NCI-H748 (cell line): ENCODE measurements at regions not wholly inside any gene's neighbourhood (a gene's known extent, or its start where the extent isn't known, plus 50 kb on each side); places are given as distances from the start of the nearest gene placed in this dataset.
A peak's percentile ranks its signal among the peaks of the same experiment; 100 is the strongest.

Experiments
- DNase-seq: peaks from one replicate; lab custom pipeline; 2025; ENCODE audit not compliant: unreplicated experiment; lab: John Stamatoyannopoulos, UW

DNA sequence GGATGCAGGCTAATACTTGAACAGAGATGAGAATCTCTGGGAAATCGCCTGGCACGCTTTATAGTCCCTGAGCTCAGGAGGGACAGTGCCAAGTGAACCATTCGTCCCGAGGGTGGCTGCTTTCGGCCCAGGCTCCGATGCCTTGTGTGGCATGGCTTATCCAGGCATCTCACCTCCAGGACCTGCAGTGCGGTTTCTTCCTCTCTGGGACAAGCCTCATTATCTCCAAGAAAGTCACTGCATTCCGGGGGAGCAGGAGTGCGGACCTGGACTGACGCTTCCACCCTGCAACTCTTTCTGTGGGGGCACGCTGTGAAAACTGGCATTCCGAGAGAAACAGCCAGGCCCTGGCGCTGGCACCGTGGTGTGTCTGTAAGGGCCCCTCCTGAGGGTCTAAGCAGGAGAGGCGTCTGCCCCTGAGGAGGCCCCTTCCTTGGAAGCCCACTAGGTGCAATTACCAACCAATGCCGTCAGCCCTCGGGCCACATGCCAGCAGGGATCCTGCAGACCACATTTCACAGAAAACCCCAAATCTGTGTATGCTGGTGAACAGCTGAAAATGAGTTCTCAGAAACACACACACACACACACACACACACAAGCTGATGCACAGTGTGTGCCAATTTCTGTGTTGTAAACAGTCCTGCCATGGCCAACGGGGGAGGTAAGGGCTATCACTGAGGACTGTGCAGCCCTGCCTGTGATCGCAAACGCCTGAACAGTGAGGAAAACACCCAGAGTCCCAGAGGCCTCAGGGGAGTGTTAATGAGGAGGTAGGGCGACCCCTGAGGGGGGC lies 351.9 kb upstream of the SALL3 start:
- no peak for DNase-seq

DNA sequence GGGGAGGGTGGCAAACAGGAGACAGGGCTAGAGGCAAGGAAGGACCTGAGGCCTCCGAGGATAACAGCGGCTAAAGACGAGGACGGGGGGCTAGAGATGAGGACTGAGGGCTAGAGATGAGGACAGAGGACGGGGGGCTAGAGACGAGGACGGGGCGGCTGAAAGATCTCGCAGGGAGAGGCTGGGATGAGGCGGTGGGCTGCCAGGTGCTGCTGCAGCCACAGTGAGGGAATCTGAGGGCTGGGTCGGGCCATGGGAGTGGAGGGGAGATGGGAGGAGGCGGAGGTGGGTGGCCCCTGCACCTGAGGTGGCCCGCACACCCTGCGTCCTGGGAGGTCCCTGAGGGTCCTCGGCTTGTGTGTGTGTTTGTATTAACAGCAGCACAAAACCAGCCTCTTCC lies 350.2 kb upstream of the SALL3 start:
- DNase-seq, result no peak

DNA sequence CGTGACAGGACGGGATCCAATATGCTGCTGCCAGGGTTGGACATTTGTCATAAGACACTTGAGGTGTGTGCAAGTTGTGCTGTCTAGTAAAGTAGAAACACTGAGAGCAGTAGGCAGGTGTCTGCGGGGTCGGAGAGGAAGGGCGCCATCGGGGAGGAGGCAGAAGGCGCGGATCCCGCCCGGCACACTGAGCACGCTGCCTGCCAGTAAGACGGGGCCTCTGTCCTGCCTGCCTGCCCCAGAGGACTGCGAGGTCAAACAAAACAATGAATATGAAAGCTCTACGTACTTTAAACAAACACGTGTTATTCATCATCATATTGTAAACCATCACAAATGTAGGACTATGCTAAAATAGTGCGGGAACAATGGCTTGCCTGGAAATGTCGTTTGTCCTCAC lies 349.3 kb upstream of the SALL3 start:
- DNase-seq, result no peak

DNA sequence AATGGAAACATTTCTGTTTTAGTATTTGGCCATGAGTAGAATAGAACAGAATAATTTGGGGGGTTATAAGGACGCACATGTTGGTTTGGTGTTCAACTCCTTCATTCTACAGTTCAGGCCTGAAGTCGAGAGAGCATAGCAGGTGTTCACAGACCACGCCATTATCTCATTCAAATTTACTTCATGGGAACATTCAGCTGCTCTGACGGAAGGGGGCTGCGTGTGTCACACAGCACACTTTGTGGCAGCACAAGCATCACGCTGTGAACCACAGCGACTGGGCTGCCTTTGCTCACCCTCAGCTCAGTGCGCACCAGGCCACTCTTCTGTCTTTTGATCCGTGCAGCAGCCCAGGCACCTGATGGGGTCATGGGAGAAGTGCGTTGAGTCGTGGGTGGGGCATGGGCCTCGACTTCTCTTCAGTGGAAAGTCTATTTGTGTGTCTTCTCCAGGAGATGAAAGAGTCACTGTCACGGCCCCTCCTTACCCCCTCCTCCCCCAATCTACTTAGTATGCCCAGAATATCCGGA lies 348.6 kb upstream of the SALL3 start:
- DNase-seq, result no peak

DNA sequence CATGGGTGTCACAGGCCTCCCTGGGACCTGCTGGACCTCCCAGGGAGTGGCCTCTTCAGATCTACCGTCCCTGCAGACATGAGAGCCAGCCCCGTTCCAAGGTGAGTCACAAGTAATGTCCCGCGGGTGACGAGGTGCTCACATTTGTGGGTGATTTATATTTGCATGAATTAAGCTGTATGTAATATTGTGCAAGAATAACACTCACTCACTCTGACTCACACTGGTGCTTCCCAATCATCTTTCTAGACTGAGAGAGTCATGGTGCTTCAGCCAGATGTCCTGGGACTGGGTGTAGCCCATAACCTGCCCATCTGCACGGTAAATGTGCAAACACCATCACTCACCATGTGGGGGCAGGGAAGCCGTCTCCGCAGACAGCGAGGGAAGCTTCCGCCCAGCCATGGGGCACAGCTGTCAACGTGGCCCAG lies 347.5 kb upstream of the SALL3 start:
- no peak for DNase-seq

DNA sequence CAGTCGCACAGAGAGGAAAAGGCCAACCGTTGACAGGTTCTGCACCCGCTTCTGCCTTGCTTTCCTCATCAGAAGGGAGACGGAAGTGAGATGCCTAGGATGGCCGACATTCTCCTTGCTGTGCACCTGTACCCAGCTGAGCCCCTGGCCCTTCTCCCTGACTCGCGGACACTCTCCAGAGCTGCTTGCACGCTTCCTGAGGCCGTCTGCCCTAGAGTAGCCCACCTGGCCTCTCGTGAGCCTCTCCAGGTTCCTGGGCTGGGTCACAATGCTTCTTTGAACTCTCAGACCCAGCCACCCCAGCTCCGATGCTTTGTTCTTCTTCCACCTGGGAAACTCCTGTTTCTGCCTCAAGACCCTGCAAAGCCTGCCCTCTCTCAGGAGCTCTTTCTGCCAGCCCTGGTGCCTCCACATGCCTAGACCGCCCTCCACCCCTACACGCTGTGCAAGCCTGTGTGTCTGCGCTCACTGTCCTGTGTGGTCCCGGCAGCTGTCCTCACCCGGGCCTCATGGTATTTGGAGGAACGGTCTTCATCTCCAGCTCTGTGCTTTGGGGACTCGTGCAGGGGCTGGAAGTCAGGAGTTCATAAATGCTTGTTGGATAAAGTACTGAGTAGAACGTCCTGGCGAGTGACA lies 345.4 kb upstream of the SALL3 start:
- DNase-seq, result no peak

DNA sequence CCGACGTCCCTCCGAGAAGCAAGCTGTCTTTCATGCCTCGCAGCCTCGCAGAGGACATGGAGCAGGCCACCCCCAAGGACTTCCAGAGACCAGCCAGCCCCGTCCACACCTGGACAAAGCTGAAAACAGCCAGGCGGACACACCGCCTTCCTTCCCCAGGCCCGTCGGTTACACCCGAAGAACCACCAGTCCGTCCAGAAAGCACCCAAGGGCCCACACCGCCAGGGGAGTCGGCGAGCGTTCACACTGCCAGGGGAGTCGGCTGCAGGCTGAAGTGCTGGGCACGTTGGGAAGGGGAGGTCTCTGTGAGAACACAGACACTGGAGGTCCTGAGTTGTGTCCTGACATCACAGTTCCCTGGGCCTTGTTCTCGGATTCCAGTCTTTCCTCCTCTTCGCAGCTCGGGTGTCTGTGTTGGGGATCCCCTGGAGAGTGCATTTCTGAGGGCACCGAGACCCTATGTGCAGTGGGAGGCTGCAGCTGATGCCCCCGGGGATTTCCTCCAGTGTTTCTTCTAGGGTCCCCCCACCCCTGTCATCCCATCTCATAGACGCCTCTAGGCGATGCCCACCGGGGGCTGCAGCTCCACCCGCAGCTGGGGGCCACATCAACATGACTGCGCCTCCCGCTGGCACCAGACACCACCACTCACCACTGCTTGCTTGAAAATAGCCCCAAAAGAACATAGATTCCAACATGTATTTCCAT lies 344.4 kb upstream of the SALL3 start:
- DNase-seq, result no peak

DNA sequence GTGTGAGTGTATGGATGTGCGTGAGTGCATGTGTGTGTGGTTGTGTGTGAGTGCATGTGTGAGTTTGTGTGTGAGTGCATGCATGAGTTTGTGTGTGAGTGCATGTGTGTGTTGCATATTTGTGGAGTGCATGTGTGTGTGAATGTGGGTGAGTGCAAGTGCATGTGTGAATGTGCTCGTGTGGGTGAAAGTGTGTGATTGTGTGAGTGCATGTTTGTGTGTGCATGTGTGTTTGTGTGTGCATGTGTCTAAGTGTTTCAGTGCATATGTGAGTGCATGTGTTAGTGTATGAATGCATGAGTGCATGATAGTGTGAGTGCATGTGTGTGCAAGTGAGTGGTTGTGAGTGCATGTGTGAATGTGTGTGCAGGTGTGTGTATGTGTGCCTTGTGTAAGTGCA lies 343.4 kb upstream of the SALL3 start:
- DNase-seq, result no peak

DNA sequence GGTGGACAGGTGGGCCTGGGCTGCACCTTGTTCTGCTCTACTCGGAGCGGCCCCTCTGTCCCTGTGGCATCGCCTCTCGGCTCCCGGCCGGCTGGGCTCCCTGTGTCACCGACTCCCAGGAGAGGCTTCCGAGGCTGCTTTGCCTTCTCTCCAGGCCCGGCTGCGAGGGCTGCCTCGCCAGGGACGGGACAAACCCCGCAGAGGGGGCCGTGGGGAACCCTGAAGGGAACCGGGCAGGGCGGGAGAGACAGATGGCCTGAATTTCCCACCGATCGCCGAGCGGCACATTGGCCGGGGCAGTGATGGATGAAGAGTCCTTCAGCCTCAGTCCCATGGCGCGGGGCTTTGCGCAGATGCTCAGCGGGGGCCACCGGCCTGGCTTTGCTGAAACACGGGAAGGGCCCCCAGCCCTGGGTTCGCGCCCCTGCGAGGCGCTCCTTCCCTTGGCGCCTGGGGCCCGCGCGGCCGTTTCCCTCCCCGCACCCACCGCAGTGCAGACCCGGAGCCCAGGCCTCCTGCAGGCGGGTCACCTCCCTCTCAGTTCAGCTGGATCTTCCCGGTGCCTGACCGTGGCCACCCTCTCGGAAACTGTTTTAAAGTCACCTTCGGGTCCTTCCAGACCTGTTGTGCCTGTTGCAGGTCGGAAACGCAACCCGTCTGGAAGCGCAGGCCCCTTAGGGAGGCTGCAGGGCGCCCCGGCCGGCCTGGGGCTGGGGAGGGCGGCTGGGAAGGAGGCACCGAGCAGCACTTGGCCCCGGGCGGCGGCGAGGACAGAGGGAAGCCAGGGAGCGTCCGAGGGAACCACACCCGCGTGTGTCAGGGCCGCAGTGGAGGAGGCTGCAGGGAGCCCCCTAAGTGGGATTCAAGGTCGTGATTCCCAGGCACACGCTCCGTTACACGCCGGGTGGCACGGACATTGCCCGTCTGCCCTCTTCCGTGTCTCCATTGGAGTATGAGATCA lies 341.9 kb upstream of the SALL3 start:
- DNase-seq, result no peak

DNA sequence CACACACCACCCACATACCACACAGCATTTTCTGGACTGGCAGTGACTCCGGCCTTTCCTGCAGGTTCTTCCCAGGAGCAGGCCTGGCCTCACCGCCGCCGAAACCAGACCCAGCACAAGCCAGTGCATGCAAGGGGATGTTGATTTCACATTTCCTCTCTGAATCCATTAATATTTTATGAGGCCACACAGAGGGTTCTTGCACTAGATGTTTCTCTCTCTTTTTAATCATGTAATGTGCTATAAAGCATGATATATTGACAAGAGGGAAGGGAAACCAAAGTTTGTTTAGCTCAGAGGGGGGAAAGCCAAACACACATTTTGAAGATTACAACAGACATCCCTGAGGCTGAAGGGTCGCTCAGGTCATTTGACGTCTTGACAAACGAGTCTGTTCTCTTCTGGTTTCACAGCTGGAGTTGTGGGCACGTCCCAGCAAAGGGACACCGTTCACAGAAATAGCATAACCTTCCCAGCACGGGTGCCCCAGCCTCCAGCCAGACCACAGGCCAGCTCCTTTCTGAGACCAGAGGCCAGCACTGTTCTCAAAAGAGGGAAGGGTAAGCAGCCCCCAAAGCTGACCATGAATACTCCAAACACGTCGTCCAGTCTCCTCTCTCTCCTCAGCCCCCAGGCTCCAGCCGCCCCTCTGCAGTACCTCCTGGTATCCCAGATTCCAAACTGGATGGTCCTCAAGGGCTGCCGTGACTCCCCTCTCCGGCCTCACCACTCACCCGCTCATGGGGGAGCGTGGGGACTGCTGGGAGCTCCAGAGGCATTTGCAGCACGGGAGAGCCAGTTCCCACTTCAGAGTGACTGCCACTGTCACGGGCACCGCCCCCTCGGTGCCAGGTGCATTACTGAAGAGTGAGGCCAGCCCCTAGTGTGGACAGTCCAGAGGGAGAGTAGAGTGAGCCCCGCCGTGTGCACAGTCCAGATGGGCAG lies 340.3 kb upstream of the SALL3 start:
- peak; percentile 65 for DNase-seq

DNA sequence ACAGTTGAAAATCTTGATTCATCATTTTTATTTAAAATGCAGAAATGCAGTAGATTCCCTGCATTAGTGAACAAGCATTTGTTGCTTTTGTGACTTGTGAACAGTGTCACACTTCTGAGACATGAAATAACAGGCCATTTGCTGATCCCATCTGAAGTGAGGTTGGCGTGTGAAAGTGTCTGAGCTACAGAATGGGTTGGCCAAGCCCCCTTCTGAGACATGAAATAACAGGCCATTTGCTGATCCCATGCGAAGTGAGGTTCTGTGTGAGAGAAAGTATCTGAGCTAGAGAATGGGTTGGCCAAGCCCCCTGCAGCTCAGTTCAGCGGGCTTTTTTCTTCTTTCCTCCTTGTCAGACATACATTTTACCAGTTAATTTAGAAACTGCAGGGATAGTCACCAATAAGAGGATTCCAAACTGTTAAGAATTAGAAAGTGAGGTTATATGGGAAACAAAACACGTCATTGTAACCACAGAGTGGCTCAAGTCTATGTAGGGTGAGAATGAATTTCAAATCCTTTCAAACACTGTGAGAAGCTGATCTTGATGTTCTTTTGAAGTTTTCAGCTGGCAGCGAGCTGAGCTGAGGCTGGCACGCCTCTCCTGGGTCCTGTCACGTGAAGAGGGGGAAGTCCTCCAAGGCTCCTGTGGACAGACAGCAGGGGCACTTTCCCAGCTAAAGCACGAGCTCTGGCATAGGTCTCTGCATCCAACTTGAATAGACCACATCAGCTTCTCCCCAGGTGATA lies 339.2 kb upstream of the SALL3 start:
- DNase-seq, result no peak

DNA sequence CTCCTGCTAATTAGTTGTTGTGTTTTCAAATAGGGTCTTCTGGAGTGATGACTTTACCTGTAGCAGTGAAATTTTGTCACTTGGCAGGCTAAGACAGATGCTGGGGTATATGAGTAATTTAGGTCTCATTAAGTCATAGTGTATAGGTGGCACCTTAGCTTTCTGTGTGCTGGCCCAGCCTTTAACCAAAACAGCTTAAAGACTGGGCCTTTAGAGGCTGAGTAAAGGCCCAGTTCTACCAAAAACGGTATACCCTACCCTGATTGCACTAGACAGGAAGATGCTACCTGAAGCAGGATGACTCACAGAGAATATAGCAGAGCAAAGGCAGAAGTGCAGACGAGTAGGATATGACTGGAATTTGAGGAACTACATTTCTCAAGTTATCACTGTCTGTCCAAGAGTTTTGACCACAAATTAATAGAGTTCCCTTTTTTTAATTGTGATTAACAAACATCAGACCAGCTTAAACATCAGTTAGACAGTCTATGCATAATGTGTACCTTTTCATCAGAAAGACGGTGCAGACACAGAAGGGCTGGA lies 337.9 kb upstream of the SALL3 start:
- DNase-seq, result peak; percentile 42

DNA sequence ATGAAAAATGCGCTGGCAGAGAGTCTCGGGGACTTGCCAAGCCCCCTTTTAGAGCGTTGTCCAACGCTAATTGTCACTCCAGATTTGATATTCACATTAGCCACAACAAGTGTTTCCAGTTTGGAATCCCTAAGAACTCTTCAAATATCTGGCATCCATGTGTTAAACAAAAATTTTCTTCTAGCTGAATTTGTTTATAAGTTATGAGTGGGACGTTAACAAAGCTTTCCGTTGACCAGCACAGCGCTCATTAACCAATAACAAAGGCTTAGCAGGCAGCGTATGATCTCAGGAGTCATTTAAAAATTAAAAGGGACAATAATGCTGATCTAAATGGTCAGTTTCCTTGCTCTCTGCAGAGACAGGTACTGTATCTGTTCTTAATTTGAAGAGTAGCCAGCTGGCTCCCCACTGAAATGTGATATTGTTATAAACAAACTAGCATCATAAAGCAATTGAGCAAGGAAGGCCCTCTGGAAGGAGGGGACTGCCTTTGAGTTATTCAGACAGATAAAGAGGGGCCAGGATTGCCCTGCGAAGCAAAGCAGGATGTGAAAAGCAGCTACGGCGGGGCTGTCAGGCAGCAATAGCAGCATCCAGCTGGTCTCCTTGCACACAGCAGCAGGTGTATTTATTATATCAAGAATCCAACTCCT lies 337.2 kb upstream of the SALL3 start:
- peak; percentile 98 for DNase-seq

DNA sequence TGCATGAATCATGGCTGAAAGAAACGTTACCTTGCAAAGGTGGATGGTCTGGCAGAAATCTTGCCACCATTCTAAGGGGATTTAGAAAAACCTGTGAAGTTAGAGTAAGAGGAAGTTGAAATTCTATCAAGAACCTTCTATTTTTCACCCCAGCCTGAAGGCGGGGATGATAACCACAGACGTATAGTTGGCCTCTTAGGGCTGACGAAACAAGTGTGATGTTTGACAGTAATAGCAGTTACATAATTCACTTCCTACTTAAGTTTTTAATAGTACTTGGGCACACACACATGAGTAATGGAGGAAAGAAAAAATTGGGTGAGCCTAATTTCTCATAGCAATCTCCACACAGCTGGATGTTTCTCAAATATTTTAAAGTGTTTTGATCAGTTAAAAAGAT lies 336.6 kb upstream of the SALL3 start:
- peak; percentile 75 for DNase-seq

DNA sequence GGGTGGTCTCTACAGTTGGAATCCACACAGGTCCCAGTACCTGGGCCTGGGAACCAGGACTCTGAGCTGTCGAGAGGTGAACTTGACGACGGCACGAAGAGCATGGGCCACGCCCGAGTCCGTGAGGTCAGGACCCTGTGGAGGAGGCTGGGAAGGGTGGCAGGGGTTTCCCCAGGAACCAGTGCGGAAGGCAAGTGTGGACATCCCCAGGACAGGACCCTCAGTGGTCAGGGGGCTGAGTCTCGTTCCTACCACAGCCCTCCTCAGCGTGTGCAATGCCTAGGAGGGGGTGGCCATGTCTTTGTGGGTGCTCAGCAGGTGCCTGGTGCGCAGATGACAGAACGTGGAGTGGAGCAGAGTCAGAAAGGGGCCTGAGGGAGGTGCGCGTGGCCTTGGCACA lies 335.6 kb upstream of the SALL3 start:
- DNase-seq, result no peak

DNA sequence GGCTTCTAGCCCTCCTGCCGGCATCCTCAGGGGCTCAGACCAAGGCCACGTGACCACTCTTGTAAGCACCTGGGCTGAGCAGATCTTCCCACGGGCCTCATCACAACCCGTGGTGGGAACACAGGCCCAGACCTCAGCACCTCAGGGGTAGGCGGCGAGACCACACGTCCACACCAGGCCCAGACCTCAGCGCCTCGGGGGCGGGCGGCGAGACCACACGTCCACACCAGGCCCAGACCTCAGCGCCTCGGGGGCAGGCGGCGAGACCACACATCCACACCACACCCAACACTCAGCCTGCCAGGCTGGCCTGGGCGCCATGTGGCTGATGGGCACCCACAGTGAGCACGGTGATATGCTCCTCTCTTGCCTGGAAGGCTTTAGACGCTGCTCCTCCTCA lies 334.4 kb upstream of the SALL3 start:
- no peak for DNase-seq

DNA sequence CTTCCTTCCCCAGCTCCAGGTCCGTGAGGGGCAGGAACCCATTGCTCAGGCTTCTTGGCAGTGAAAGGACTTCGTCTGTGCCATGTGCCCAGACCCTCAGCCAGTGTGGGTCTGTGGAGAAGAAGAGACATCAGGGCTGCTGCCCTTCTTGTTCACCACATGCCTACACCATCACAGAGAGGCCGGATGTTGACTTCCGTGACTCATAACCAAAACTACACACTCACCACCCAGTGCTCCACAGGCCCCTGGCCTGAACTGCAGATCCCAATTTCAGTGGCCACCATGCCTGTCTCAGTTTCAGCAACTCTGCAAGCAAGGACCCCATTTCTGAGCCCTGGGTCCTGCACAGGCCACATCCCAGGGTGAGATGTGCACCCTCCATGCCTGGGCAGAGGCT lies 332.6 kb upstream of the SALL3 start:
- no peak for DNase-seq

DNA sequence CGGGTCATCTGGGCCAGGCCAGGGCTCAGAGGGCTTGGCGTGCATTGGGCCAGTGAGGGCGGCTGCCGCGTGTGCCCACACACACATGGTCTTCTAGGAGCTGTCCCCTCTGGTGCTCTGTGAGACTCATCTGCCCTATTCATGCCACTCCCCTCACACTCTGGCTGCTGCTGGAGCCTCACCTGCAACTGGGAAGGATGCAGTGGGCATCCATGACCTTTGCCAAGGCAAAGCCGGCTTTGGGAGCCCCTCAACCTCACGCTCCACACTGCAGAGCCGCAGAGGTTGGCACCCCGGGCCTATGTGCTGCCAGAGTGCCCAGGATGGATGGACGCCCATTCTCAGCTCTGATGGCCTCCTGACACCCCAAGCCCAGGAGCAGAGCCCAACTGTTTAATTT lies 330.2 kb upstream of the SALL3 start:
- no peak for DNase-seq
